AG10803 (cell line): ENCODE measurements at regions not wholly inside any gene's neighbourhood (a gene's known extent, or its start where the extent isn't known, plus 50 kb on each side); places are given as distances from the start of the nearest gene placed in this dataset.

ENCODE experiments used
- DNase-seq: peaks from one replicate; pipeline ENCODE4 v3.0.0; 2010; ENCODE audit warnings: low read depth
- H3K4me3 ChIP-seq: 2 replicates; pipeline ENCODE4 v1.5.1; 2011; ENCODE audit warnings: mild to moderate bottlenecking, low read length, control low read depth
- CTCF ChIP-seq: conservative IDR thresholded peaks from 2 replicates; pipeline ENCODE4 v1.5.1; 2011; ENCODE audit warnings: mild to moderate bottlenecking, low read length, control low read depth, inconsistent platforms

DNA sequence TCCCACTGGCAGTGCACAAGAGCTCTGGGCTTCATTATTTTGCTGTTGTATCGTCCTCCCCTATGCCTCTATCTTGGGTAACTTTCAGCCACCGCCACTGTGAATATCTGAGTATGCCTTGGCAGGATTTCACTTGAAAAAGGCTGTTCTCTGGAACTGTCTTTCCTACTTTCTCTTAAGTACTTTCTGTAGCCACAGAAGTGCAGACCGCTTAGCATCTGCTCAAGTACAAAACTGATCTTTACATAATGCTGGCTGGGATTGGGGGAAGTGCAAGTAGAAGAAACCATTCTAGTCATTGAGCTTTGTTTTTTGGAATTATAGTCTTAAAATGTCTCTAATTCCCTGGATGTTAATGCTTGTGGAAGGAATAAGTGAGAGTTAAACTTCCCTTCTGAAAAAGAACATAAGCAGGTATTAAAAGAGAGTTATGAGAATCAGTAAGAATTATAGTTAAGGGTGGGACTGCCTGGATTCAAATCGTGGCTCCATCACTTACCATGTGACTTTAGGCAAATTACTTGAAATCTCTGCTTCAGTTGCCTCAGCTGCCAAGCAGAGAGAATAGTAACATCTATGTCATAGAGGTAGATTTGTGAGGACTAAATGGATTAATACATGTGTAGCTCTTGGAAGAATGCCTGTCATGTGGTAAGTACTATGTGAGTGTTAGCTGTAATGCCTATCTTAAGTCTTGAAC is 77.5 kb downstream of the MID1IP1 start:
- TF ChIP-seq CTCF, result no peak
- H3K4me3 ChIP-seq, result no peak overlapping the region
- DNase-seq, result no peak

GRCh38 chrX:38879631-38880220 is 78.5 kb downstream of the MID1IP1 start:
- no peak for TF ChIP-seq CTCF
- no peak overlapping the region for H3K4me3 ChIP-seq
- no peak for DNase-seq

- peak; percentile 17 for DNase-seq
- H3K4me3 ChIP-seq, result no peak overlapping the region
- TF ChIP-seq CTCF, result no peak
These were observed 79.1 kb downstream of the MID1IP1 start for GRCh38 chrX:38880296-38880854.

DNA sequence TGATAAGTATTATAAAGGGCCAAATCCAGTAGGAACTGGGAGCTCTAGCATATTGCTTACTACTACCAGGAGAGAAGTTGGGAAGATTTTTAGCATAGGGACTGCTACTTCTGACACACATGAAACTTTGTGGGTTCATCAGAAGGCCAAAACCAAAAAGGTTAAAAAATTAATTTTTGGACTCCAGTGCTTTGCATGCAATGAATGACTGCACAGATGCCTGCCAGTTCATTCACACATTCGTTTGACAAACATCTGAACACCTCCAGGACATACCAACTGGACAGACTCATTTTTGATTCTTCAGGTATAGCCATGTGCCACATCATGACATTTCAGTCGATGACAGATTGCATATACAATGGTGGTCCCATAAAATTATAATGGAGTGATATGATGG is 79.8 kb downstream of the MID1IP1 start:
- DNase-seq, result no peak
- H3K4me3 ChIP-seq, result no peak overlapping the region
- TF ChIP-seq CTCF, result no peak

- H3K4me3 ChIP-seq, result no peak overlapping the region
- no peak for TF ChIP-seq CTCF
- no peak for DNase-seq
These were observed 80.5 kb downstream of the MID1IP1 start for GRCh38 chrX:38881727-38882126.

- TF ChIP-seq CTCF, result no peak
- peak; percentile 83 for DNase-seq
- no peak overlapping the region for H3K4me3 ChIP-seq
These were observed 81.8 kb downstream of the MID1IP1 start for GRCh38 chrX:38882894-38883626.
